Liver (tissue), 8 donors: ENCODE measurements at regions not wholly inside any gene's neighbourhood (a gene's known extent, or its start where the extent isn't known, plus 50 kb on each side); places are given as distances from the start of the nearest gene placed in this dataset.

Experiments
- DNase-seq: peaks from one replicate; pipeline ENCODE4 v3.0.0-alpha.2; 2017; ENCODE audit warnings: low spot score
- H3K27ac ChIP-seq, 2 donors: one replicate each; pipeline ENCODE4 v1.7.0; 2013; ENCODE audit warnings: inconsistent platforms in 2 of 2, low read length in 2 of 2, control low read depth in 1 of 2, low read depth in 1 of 2, mild to moderate bottlenecking in 1 of 2
- H3K27me3 ChIP-seq, 4 donors: one replicate each; pipeline versions ENCODE4 v1.6.1 to v1.7.0; 2013; ENCODE audit warnings: low read length in 3 of 4, inconsistent platforms in 1 of 4, mild to moderate bottlenecking in 1 of 4, moderate library complexity in 1 of 4; ENCODE audit not compliant: control insufficient read depth in 4 of 4, insufficient read depth in 4 of 4
- H3K36me3 ChIP-seq, 4 donors: one replicate each; pipeline versions ENCODE4 v1.6.1 to v1.7.0; 2013; ENCODE audit warnings: low read length in 3 of 4, mild to moderate bottlenecking in 3 of 4, low read depth in 1 of 4, moderate library complexity in 1 of 4; ENCODE audit not compliant: control insufficient read depth in 4 of 4, insufficient read depth in 3 of 4
- H3K4me1 ChIP-seq, 4 donors: one replicate each; pipeline versions ENCODE4 v1.6.1 to v1.7.0; 2013; ENCODE audit warnings: low read length in 3 of 4, mild to moderate bottlenecking in 3 of 4, moderate library complexity in 1 of 4; ENCODE audit not compliant: control insufficient read depth in 4 of 4, insufficient read depth in 4 of 4
- H3K4me3 ChIP-seq, 3 donors: one replicate each; pipeline versions ENCODE4 v1.6.1 to v1.7.0; 2013; ENCODE audit warnings: low read length in 3 of 3, control low read depth in 1 of 3, low read depth in 1 of 3, mild to moderate bottlenecking in 1 of 3
- H3K9ac ChIP-seq, 2 donors: one replicate each; pipeline ENCODE4 v1.7.0; 2013; ENCODE audit warnings: low read length in 2 of 2, mild to moderate bottlenecking in 2 of 2, moderate library complexity in 2 of 2, control low read depth in 1 of 2, low read depth in 1 of 2
- H3K9me3 ChIP-seq, 4 donors: one replicate each; pipeline versions ENCODE4 v1.6.1 to v1.7.0; 2013; ENCODE audit warnings: low read length in 3 of 4; ENCODE audit not compliant: control insufficient read depth in 4 of 4
- ATF3 ChIP-seq: IDR thresholded peaks from 2 replicates; pipeline ENCODE4 v1.6.1; 2016; ENCODE audit warnings: antibody characterized with exemption
- CTCF ChIP-seq: fragments of 150-350 bp; IDR thresholded peaks from 2 replicates; pipeline ENCODE4 v1.5.1; 2017; ENCODE audit warnings: improper control_type of control experiment, low read depth, low read length; ENCODE audit not compliant: missing input control
- EGR1 ChIP-seq, 2 donors: IDR thresholded peaks; 2 replicates each; pipeline ENCODE4 v1.6.1; 2016 to 2018; ENCODE audit warnings: antibody characterized with exemption in 2 of 2, low read depth in 2 of 2
- FOXA1 ChIP-seq: IDR thresholded peaks from 2 replicates; pipeline ENCODE4 v1.6.1; 2016; ENCODE audit warnings: antibody characterized with exemption
- FOXA2 ChIP-seq: IDR thresholded peaks from 2 replicates; pipeline ENCODE4 v1.6.1; 2016; ENCODE audit warnings: antibody characterized with exemption
- GABPA ChIP-seq, 2 donors: IDR thresholded peaks in 1 of 2; conservative IDR thresholded peaks in 1 of 2; 2 replicates each; pipeline ENCODE4 v1.6.1; 2016; ENCODE audit warnings: antibody characterized with exemption in 2 of 2, mild to moderate bottlenecking in 1 of 2, moderate library complexity in 1 of 2
- HNF4A ChIP-seq, 2 donors: conservative IDR thresholded peaks; 2 replicates each; pipeline ENCODE4 v1.6.1; 2016; ENCODE audit warnings: antibody characterized with exemption in 2 of 2, mild to moderate bottlenecking in 2 of 2
- HNF4G ChIP-seq: IDR thresholded peaks from 2 replicates; pipeline ENCODE4 v1.6.1; 2016; ENCODE audit warnings: antibody characterized with exemption
- JUND ChIP-seq, 2 donors: IDR thresholded peaks; 2 replicates each; pipeline ENCODE4 v1.6.1; 2016; ENCODE audit warnings: antibody characterized with exemption in 2 of 2
- NR2F2 ChIP-seq: IDR thresholded peaks from 2 replicates; pipeline ENCODE4 v1.6.1; 2016; ENCODE audit warnings: antibody characterized with exemption
- RAD21 ChIP-seq, 2 donors: IDR thresholded peaks; 2 replicates each; pipeline ENCODE4 v1.6.1; 2016; ENCODE audit warnings: antibody characterized with exemption in 2 of 2, mild to moderate bottlenecking in 2 of 2
- RXRA ChIP-seq, 2 donors: IDR thresholded peaks; 2 replicates each; pipeline ENCODE4 v1.6.1; 2017 to 2018; ENCODE audit warnings: antibody characterized with exemption in 2 of 2, mild to moderate bottlenecking in 1 of 2
- SP1 ChIP-seq: IDR thresholded peaks from 2 replicates; pipeline ENCODE4 v1.6.1; 2018; ENCODE audit warnings: antibody characterized with exemption, mild to moderate bottlenecking
- TAF1 ChIP-seq: conservative IDR thresholded peaks from 2 replicates; pipeline ENCODE4 v1.6.1; 2016; ENCODE audit warnings: antibody characterized with exemption, mild to moderate bottlenecking
- YY1 ChIP-seq: IDR thresholded peaks from 2 replicates; pipeline ENCODE4 v1.6.1; 2016; ENCODE audit warnings: antibody characterized with exemption, mild to moderate bottlenecking
- WGBS: extraction: QIAGEN DNeasy Blood & Tissue Kit; methylation state at CpG from one replicate; pipeline ENCODE4 v1.1.7; 2013; 5-methylcytosine and 5-hydroxymethylcytosine counted together
- TF ChIP-seq, protein P1 (sequence below): IDR thresholded peaks from 2 replicates; pipeline ENCODE4 v1.6.1; 2016; ENCODE audit warnings: antibody characterized with exemption
- TF ChIP-seq, protein P2 (sequence below): IDR thresholded peaks from 2 replicates; pipeline ENCODE4 v1.6.1; 2016; ENCODE audit warnings: antibody characterized with exemption
- TF ChIP-seq, protein P3 (sequence below): IDR thresholded peaks from 2 replicates; pipeline ENCODE4 v1.6.1; 2016; ENCODE audit warnings: antibody characterized with exemption, mild to moderate bottlenecking
- donor health status: healthy.
- donor health status: healthy.
- donor health status: healthy.
- donor health status: healthy.
- donor health status: healthy.

DNA sequence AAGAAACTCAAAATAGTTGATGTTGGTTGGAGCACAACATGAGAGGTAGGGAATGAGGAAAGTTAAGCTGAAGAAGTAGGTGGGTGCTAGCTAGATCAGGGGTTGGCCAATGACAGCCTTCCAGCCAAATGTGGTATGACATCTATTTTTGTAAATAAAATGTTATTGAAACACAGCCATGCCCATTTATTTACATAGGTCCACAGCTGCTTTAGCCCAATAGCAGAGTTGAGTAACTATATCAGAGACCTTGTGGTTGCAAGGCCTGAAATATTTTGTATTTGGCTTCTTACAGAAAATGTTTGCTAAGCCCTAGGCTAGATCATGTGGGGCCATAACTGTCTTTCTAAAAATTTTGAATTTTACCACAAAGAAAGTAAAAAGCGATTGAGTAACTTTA is 234.9 kb upstream of the CTSO start (continued):
- TF ChIP-seq HNF4G: no peak

- DNase-seq: no peak
- 83% methylated on average over 1 of the region's 1 CpG for WGBS
- Histone ChIP-seq H3K4me1 (peaks cover 0 to 15% (median 5%) of the 10 kb centered on the region in 4 donors), H3K9ac (no peak overlapping the region), H3K27me3 (no peaks in the 10 kb centered on the region), H3K36me3 (no peaks in the 10 kb centered on the region), H3K4me3 (no peak overlapping the region), H3K9me3 (no peaks in the 10 kb centered on the region), H3K27ac (no peak overlapping the region)
- TF ChIP-seq, protein P1, sequence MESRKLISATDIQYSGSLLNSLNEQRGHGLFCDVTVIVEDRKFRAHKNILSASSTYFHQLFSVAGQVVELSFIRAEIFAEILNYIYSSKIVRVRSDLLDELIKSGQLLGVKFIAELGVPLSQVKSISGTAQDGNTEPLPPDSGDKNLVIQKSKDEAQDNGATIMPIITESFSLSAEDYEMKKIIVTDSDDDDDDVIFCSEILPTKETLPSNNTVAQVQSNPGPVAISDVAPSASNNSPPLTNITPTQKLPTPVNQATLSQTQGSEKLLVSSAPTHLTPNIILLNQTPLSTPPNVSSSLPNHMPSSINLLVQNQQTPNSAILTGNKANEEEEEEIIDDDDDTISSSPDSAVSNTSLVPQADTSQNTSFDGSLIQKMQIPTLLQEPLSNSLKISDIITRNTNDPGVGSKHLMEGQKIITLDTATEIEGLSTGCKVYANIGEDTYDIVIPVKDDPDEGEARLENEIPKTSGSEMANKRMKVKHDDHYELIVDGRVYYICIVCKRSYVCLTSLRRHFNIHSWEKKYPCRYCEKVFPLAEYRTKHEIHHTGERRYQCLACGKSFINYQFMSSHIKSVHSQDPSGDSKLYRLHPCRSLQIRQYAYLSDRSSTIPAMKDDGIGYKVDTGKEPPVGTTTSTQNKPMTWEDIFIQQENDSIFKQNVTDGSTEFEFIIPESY: no peak
- TF ChIP-seq GABPA (IDR thresholded peaks at IDR 0.05 in 1 of 2, conservative IDR thresholded peaks at IDR 0.05 in 1 of 2): no peak
- TF ChIP-seq HNF4A (conservative IDR thresholded peaks at IDR 0.05): no peak
- no peak for TF ChIP-seq HNF4G
- no peak for TF ChIP-seq JUND (IDR thresholded peaks at IDR 0.05)
- TF ChIP-seq EGR1 (IDR thresholded peaks at IDR 0.05; ENCODE audit: low read depth in 2 of 2): no peak
- no peak for TF ChIP-seq FOXA1
- TF ChIP-seq TAF1: no peak
- no peak for TF ChIP-seq RXRA (IDR thresholded peaks at IDR 0.05)
- no peak for TF ChIP-seq FOXA2
- no peak for TF ChIP-seq ATF3
- no peak for TF ChIP-seq YY1
- TF ChIP-seq RAD21 (IDR thresholded peaks at IDR 0.05): no peak
- TF ChIP-seq, protein P2, sequence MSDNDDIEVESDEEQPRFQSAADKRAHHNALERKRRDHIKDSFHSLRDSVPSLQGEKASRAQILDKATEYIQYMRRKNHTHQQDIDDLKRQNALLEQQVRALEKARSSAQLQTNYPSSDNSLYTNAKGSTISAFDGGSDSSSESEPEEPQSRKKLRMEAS: no peak
- TF ChIP-seq NR2F2: no peak
- no peak for TF ChIP-seq CTCF
- no peak for TF ChIP-seq SP1
- TF ChIP-seq, protein P3, sequence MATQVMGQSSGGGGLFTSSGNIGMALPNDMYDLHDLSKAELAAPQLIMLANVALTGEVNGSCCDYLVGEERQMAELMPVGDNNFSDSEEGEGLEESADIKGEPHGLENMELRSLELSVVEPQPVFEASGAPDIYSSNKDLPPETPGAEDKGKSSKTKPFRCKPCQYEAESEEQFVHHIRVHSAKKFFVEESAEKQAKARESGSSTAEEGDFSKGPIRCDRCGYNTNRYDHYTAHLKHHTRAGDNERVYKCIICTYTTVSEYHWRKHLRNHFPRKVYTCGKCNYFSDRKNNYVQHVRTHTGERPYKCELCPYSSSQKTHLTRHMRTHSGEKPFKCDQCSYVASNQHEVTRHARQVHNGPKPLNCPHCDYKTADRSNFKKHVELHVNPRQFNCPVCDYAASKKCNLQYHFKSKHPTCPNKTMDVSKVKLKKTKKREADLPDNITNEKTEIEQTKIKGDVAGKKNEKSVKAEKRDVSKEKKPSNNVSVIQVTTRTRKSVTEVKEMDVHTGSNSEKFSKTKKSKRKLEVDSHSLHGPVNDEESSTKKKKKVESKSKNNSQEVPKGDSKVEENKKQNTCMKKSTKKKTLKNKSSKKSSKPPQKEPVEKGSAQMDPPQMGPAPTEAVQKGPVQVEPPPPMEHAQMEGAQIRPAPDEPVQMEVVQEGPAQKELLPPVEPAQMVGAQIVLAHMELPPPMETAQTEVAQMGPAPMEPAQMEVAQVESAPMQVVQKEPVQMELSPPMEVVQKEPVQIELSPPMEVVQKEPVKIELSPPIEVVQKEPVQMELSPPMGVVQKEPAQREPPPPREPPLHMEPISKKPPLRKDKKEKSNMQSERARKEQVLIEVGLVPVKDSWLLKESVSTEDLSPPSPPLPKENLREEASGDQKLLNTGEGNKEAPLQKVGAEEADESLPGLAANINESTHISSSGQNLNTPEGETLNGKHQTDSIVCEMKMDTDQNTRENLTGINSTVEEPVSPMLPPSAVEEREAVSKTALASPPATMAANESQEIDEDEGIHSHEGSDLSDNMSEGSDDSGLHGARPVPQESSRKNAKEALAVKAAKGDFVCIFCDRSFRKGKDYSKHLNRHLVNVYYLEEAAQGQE: no peak
Measured at GRCh38 chr4:156186111-156186510, 232.4 kb upstream of the CTSO start.
